Large intestine (tissue), 3 donors: ENCODE measurements at regions not wholly inside any gene's neighbourhood (a gene's known extent, or its start where the extent isn't known, plus 50 kb on each side); places are given as distances from the start of the nearest gene placed in this dataset.

Source experiments
- DNase-seq, 2 donors: peaks; one replicate each; pipeline versions ENCODE4 v3.0.0 to v3.0.0-alpha.2; 2013
- H3K27ac ChIP-seq: one replicate; pipeline ENCODE4 v1.5.1; 2013; ENCODE audit warnings: low read length
- H3K27me3 ChIP-seq: 2 replicates; pipeline ENCODE4 v1.6.1; 2013; ENCODE audit warnings: low read length; ENCODE audit not compliant: control insufficient read depth, insufficient read depth
- H3K36me3 ChIP-seq: 2 replicates; pipeline ENCODE4 v1.6.1; 2013; ENCODE audit warnings: low read length; ENCODE audit not compliant: control insufficient read depth, insufficient read depth
- H3K4me1 ChIP-seq: one replicate; pipeline ENCODE4 v1.6.1; 2013; ENCODE audit warnings: low read length; ENCODE audit not compliant: control insufficient read depth, insufficient read depth
- H3K4me3 ChIP-seq: one replicate; pipeline ENCODE4 v1.5.1; 2013; ENCODE audit warnings: low read length
- H3K9me3 ChIP-seq: one replicate; pipeline ENCODE4 v1.6.1; 2013; ENCODE audit warnings: mild to moderate bottlenecking, low read depth, low read length, moderate library complexity; ENCODE audit not compliant: control insufficient read depth
- WGBS: methylation state at CpG from one replicate; pipeline ENCODE4 v1.1.5; 2013; ENCODE audit warnings: low lambda C conversion rate; ENCODE audit not compliant: insufficient coverage; 5-methylcytosine and 5-hydroxymethylcytosine counted together

- Histone ChIP-seq H3K27me3 (no peaks in the 10 kb centered on the region), H3K27ac (no peak overlapping the region), H3K4me3 (no peak overlapping the region), H3K36me3 (no peaks in the 10 kb centered on the region), H3K9me3 (no peaks in the 10 kb centered on the region), H3K4me1 (no peaks in the 10 kb centered on the region)
- no peak for DNase-seq
- 100% methylated on average over 1 of the region's 2 CpGs for WGBS
Observed at GRCh38 chr18:40094441-40094840, 1860.6 kb upstream of the PIK3C3 start.

- Histone ChIP-seq H3K9me3 (no peaks in the 10 kb centered on the region), H3K27me3 (no peaks in the 10 kb centered on the region), H3K27ac (no peak overlapping the region), H3K4me3 (no peak overlapping the region), H3K4me1 (no peaks in the 10 kb centered on the region), H3K36me3 (no peaks in the 10 kb centered on the region)
- WGBS: no CpG with 5 or more reads among the region's 3 CpGs
- DNase-seq: no peak
Observed at GRCh38 chr18:40088130-40088529, 1866.9 kb upstream of the PIK3C3 start.

GRCh38 chr18:40079786-40080185 lies 1875.2 kb upstream of the PIK3C3 start:
- Histone ChIP-seq H3K27me3 (no peaks in the 10 kb centered on the region), H3K36me3 (no peaks in the 10 kb centered on the region), H3K27ac (no peak overlapping the region), H3K9me3 (no peaks in the 10 kb centered on the region), H3K4me1 (no peaks in the 10 kb centered on the region), H3K4me3 (no peak overlapping the region)
- DNase-seq: no peak
- 67% methylated on average over 1 of the region's 2 CpGs for WGBS

- whole genome bisulfite sequencing: no CpG with 5 or more reads among the region's 2 CpGs
- no peaks in the 10 kb centered on the region for H3K9me3 ChIP-seq
- H3K4me1 ChIP-seq: no peaks in the 10 kb centered on the region
- H3K27me3 ChIP-seq: no peaks in the 10 kb centered on the region
- no peak overlapping the region for H3K4me3 ChIP-seq
- no peak for DNase-seq
- H3K36me3 ChIP-seq: no peaks in the 10 kb centered on the region
- H3K27ac ChIP-seq: no peak overlapping the region
Observed at GRCh38 chr18:40075616-40076015, 1879.4 kb upstream of the PIK3C3 start.

- no peaks in the 10 kb centered on the region for H3K27me3 ChIP-seq
- WGBS: no CpG with 5 or more reads among the region's 2 CpGs
- H3K9me3 ChIP-seq: no peaks in the 10 kb centered on the region
- H3K27ac ChIP-seq: no peak overlapping the region
- H3K4me3 ChIP-seq: no peak overlapping the region
- no peaks in the 10 kb centered on the region for H3K36me3 ChIP-seq
- no peaks in the 10 kb centered on the region for H3K4me1 ChIP-seq
- no peak for DNase-seq
Observed at GRCh38 chr18:40072761-40073160, 1882.3 kb upstream of the PIK3C3 start.

GRCh38 chr18:40066368-40066767 lies 1888.7 kb upstream of the PIK3C3 start:
- DNase-seq: no peak
- H3K27me3 ChIP-seq: no peaks in the 10 kb centered on the region
- no peaks in the 10 kb centered on the region for H3K9me3 ChIP-seq
- H3K4me1 ChIP-seq: no peaks in the 10 kb centered on the region
- no peak overlapping the region for H3K4me3 ChIP-seq
- H3K27ac ChIP-seq: no peak overlapping the region
- WGBS: 83% methylated on average over 1 of the region's 1 CpG
- no peaks in the 10 kb centered on the region for H3K36me3 ChIP-seq

- H3K27me3 ChIP-seq: no peaks in the 10 kb centered on the region
- H3K4me3 ChIP-seq: no peak overlapping the region
- no peak overlapping the region for H3K27ac ChIP-seq
- DNase-seq: no peak
- H3K9me3 ChIP-seq: no peaks in the 10 kb centered on the region
- no peaks in the 10 kb centered on the region for H3K36me3 ChIP-seq
- no peaks in the 10 kb centered on the region for H3K4me1 ChIP-seq
Observed at GRCh38 chr18:40063488-40063887, 1891.5 kb upstream of the PIK3C3 start.

- Histone ChIP-seq H3K27me3 (no peaks in the 10 kb centered on the region), H3K4me1 (no peaks in the 10 kb centered on the region), H3K36me3 (no peaks in the 10 kb centered on the region), H3K4me3 (no peak overlapping the region), H3K9me3 (no peaks in the 10 kb centered on the region), H3K27ac (no peak overlapping the region)
- DNase-seq: no peak
- 50% methylated on average over 1 of the region's 2 CpGs for WGBS
Observed at GRCh38 chr18:40061086-40061485, 1893.9 kb upstream of the PIK3C3 start.

GRCh38 chr18:40060562-40060961 lies 1894.5 kb upstream of the PIK3C3 start:
- Histone ChIP-seq H3K27ac (no peak overlapping the region), H3K4me3 (no peak overlapping the region), H3K9me3 (no peaks in the 10 kb centered on the region), H3K4me1 (no peaks in the 10 kb centered on the region), H3K36me3 (no peaks in the 10 kb centered on the region), H3K27me3 (no peaks in the 10 kb centered on the region)
- no peak for DNase-seq
- no CpG with 5 or more reads among the region's 1 CpG for WGBS

GRCh38 chr18:40058811-40059570 lies 1896.0 kb upstream of the PIK3C3 start:
- H3K36me3 ChIP-seq: no peaks in the 10 kb centered on the region
- no peak overlapping the region for H3K4me3 ChIP-seq
- no peak overlapping the region for H3K27ac ChIP-seq
- H3K4me1 ChIP-seq: no peaks in the 10 kb centered on the region
- no peaks in the 10 kb centered on the region for H3K27me3 ChIP-seq
- no peak for DNase-seq
- WGBS: 77% methylated on average over 2 of the region's 3 CpGs
- no peaks in the 10 kb centered on the region for H3K9me3 ChIP-seq

GRCh38 chr18:40056079-40056692 lies 1898.8 kb upstream of the PIK3C3 start:
- DNase-seq: no peak
- Histone ChIP-seq H3K27me3 (no peaks in the 10 kb centered on the region), H3K4me1 (no peaks in the 10 kb centered on the region), H3K4me3 (no peak overlapping the region), H3K27ac (no peak overlapping the region), H3K36me3 (no peaks in the 10 kb centered on the region), H3K9me3 (no peaks in the 10 kb centered on the region)
- no CpG with 5 or more reads among the region's 2 CpGs for WGBS
